ENCODE measurements at regions not wholly inside any gene's neighbourhood (a gene's known extent, or its start where the extent isn't known, plus 50 kb on each side); places are given as distances from the start of the nearest gene placed in this dataset.

DNA sequence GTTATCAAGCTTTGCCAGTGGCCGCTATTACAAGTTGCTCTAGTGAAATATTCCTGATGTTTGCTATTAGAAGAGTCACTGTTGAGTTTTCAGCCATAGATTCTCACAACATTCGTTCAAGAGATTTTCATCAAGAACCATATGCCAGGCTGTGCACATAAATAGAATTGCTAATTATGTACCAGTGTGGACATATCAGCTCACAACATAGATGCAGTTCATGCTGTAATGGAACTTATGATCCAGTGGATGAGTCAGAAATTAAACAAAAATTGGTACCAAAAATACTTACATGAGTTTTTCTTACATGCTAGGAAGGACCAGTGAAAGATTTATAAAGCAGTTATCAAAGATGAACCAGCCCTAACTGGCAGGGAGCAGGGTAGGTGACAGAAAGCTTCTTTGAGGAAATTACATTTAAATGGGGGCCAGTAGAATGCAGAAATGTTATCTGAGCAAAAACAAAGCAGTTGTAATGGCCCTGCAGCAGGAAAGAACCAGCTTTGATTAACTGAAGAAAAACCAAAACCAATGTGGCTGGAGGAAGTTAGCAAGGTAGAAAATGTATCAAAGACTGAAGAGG is 404.2 kb downstream of the DNAH5 start:
- no peak overlapping the region for H3K27ac Mint-ChIP-seq
- H3K27me3 ChIP-seq (ENCODE audit: control insufficient read depth, insufficient read depth, low read length, poor library complexity, severe bottlenecking) = no peaks in the 10 kb centered on the region
- WGBS, 2 experiments (ENCODE audit: insufficient coverage in 1 of 2, insufficient read length in 1 of 2) = 89 to 98% methylated on average over 1 to 2 of the region's 2 CpGs

DNA sequence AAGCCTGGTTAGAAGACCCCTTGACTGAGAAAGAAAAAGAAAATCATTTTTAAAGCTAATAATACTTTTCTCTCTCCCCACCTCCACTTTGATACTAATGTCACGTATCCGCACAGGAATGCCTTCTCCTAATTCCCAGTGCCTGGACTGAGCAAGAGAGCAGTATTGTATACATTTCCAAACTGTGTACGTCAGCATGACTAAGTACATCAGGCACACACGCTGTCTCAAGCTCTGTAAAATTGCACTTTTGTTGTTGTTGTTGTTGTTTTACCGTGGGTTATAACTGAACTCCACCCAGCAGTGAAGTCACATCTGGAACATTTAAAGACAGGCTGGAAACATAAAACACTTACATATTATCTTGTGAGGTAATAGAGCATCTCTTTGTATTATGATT is 407.6 kb downstream of the DNAH5 start:
- Mint-ChIP-seq H3K4me1 (peaks cover 19% of the 10 kb centered on the region), H3K9me3 (no peaks in the 10 kb centered on the region), H3K4me3 (no peak overlapping the region), H3K27ac (no peak overlapping the region), H3K27me3 (ENCODE audit: insufficient read depth) (no peaks in the 10 kb centered on the region), H3K36me3 (ENCODE audit: low read depth) (no peaks in the 10 kb centered on the region)
- TF ChIP-seq, protein P1, sequence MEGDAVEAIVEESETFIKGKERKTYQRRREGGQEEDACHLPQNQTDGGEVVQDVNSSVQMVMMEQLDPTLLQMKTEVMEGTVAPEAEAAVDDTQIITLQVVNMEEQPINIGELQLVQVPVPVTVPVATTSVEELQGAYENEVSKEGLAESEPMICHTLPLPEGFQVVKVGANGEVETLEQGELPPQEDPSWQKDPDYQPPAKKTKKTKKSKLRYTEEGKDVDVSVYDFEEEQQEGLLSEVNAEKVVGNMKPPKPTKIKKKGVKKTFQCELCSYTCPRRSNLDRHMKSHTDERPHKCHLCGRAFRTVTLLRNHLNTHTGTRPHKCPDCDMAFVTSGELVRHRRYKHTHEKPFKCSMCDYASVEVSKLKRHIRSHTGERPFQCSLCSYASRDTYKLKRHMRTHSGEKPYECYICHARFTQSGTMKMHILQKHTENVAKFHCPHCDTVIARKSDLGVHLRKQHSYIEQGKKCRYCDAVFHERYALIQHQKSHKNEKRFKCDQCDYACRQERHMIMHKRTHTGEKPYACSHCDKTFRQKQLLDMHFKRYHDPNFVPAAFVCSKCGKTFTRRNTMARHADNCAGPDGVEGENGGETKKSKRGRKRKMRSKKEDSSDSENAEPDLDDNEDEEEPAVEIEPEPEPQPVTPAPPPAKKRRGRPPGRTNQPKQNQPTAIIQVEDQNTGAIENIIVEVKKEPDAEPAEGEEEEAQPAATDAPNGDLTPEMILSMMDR (conservative IDR thresholded peaks at IDR 0.05) = no peak
- no peak for DNase-seq
- H3K9me3 ChIP-seq (ENCODE audit: control insufficient read depth, low read length) = no peaks in the 10 kb centered on the region
- H3K27ac ChIP-seq (ENCODE audit: low read depth, low read length) = no peak overlapping the region
- no peak overlapping the region for H3K9ac ChIP-seq (ENCODE audit: extremely low read depth, low read length, poor library complexity, severe bottlenecking)
- no peak overlapping the region for H3K4me3 ChIP-seq (ENCODE audit: low read length)
- H3K27me3 ChIP-seq (ENCODE audit: control insufficient read depth, insufficient read depth, low read length, poor library complexity, severe bottlenecking) = no peaks in the 10 kb centered on the region
- H3K4me1 ChIP-seq (ENCODE audit: control insufficient read depth, insufficient read depth, low read length) = no peaks in the 10 kb centered on the region
- WGBS, 2 experiments (ENCODE audit: insufficient coverage in 1 of 2, insufficient read length in 1 of 2) = 88 to 92% methylated on average over 2 to 5 of the region's 5 CpGs
- no peaks in the 10 kb centered on the region for H3K36me3 ChIP-seq (ENCODE audit: control insufficient read depth, insufficient read depth, low read length)

More for the DNA sequence above, 404.2 kb downstream of the DNAH5 start:
- no peaks in the 10 kb centered on the region for H3K36me3 ChIP-seq (ENCODE audit: control insufficient read depth, insufficient read depth, low read length)
- H3K27me3 Mint-ChIP-seq (ENCODE audit: insufficient read depth) = no peaks in the 10 kb centered on the region
- H3K4me1 ChIP-seq (ENCODE audit: control insufficient read depth, insufficient read depth, low read length) = no peaks in the 10 kb centered on the region
- no peak overlapping the region for H3K4me3 Mint-ChIP-seq
- H3K9me3 ChIP-seq (ENCODE audit: control insufficient read depth, low read length) = no peaks in the 10 kb centered on the region
- DNase-seq = no peak
- peaks cover 9% of the 10 kb centered on the region for H3K9me3 Mint-ChIP-seq
- H3K27ac ChIP-seq (ENCODE audit: low read depth, low read length) = no peak overlapping the region
- no peak overlapping the region for H3K4me3 ChIP-seq (ENCODE audit: low read length)
- no peak overlapping the region for H3K9ac ChIP-seq (ENCODE audit: extremely low read depth, low read length, poor library complexity, severe bottlenecking)
- peaks cover 19% of the 10 kb centered on the region for H3K4me1 Mint-ChIP-seq
- H3K36me3 Mint-ChIP-seq (ENCODE audit: low read depth) = no peaks in the 10 kb centered on the region
- TF ChIP-seq, protein P1 (conservative IDR thresholded peaks at IDR 0.05) = no peak

DNA sequence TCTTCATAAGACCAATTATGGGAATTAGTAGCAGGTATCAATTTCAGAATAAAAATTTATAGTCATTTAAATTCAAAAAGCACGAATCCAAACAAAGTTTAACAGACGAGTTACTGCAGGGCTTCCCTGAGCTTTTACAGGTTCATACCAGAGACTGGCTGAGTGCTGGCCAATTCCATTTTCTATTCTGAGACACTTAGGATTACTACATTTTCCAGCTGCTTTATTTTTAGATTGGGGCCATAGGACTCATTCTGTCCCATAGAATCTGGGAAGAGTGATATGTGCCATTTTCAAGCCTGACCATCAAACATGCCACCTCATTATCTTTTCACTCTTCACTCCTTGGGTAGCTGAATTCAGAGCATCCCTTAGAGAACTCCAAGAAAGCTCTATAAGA is 410.7 kb downstream of the DNAH5 start:
- Mint-ChIP-seq H3K27me3 (ENCODE audit: insufficient read depth) (peaks cover 6% of the 10 kb centered on the region), H3K4me3 (no peak overlapping the region), H3K4me1 (peaks cover 17% of the 10 kb centered on the region), H3K36me3 (ENCODE audit: low read depth) (no peaks in the 10 kb centered on the region), H3K27ac (no peak overlapping the region), H3K9me3 (no peaks in the 10 kb centered on the region)
- no peaks in the 10 kb centered on the region for H3K27me3 ChIP-seq (ENCODE audit: control insufficient read depth, insufficient read depth, low read length, poor library complexity, severe bottlenecking)
- 88 to 96% methylated on average over 2 of the region's 2 CpGs for WGBS, 2 experiments (ENCODE audit: insufficient coverage in 1 of 2, insufficient read length in 1 of 2)
- H3K9me3 ChIP-seq (ENCODE audit: control insufficient read depth, low read length) = no peaks in the 10 kb centered on the region
- TF ChIP-seq, protein P1 (conservative IDR thresholded peaks at IDR 0.05) = no peak
- no peaks in the 10 kb centered on the region for H3K36me3 ChIP-seq (ENCODE audit: control insufficient read depth, insufficient read depth, low read length)
- no peak overlapping the region for H3K4me3 ChIP-seq (ENCODE audit: low read length)
- H3K4me1 ChIP-seq (ENCODE audit: control insufficient read depth, insufficient read depth, low read length) = no peaks in the 10 kb centered on the region
- H3K9ac ChIP-seq (ENCODE audit: extremely low read depth, low read length, poor library complexity, severe bottlenecking) = no peak overlapping the region
- DNase-seq = no peak
- H3K27ac ChIP-seq (ENCODE audit: low read depth, low read length) = no peak overlapping the region
